Mucosa of descending colon (tissue), 3 donors: ENCODE measurements at regions not wholly inside any gene's neighbourhood (a gene's known extent, or its start where the extent isn't known, plus 50 kb on each side); places are given as distances from the start of the nearest gene placed in this dataset.

Experiments
- ATAC-seq: fragments of 200-7000 bp; cut with Tn5 transposase; one replicate; pipeline ENCODE4 v1.9.1; 2020; ENCODE audit warnings: mild to moderate bottlenecking, moderate library complexity
- DNase-seq, 3 donors: peaks; one replicate each; pipeline ENCODE4 v3.0.0-alpha.2; 2020
- H3K36me3 ChIP-seq: fragments of 200-600 bp; one replicate; pipeline ENCODE4 v1.8.0; 2021; ENCODE audit warnings: low read depth, mild to moderate bottlenecking
- H3K4me1 ChIP-seq: fragments of 200-600 bp; one replicate; pipeline ENCODE4 v1.8.0; 2021; ENCODE audit warnings: low read depth, mild to moderate bottlenecking
- H3K4me3 ChIP-seq: fragments of 200-600 bp; one replicate; pipeline ENCODE4 v1.8.0; 2021; ENCODE audit warnings: mild to moderate bottlenecking
- H3K9me3 ChIP-seq: fragments of 200-600 bp; one replicate; pipeline ENCODE4 v1.8.0; 2021; ENCODE audit warnings: mild to moderate bottlenecking
- CTCF ChIP-seq: fragments of 200-600 bp; IDR thresholded peaks from one replicate; pipeline ENCODE4 v1.8.0; 2022; ENCODE audit warnings: antibody characterized with exemption, mild to moderate bottlenecking
- intact Hi-C, 2 donors: fragments of 100-400 bp; cut with DNase I in 1 of 2; cut with micrococcal nuclease in 1 of 2; formaldehyde crosslinking; loops; one replicate each; pipeline versions ENCODE4 v1.11.0 to v1.11.1; 2022; cut with DNase I, micrococcal nuclease
- donor health status: DM: no; HTN: no; CAD: no; lungs with moderate emphysema.
- donor health status: DM: no; HTN: no; CAD: no.
- donor health status: DM: no; HTN: yes; CAD: no.

- Histone ChIP-seq H3K36me3 (no peaks in the 10 kb centered on the region), H3K9me3 (no peaks in the 10 kb centered on the region), H3K4me1 (no peaks in the 10 kb centered on the region), H3K4me3 (no peak overlapping the region)
- no peak for ATAC-seq
- intact Hi-C loops = no loop called here
- TF ChIP-seq CTCF = no peak
- no peak for DNase-seq
Measured at GRCh38 chr5:5061836-5062235, 78.3 kb upstream of the ADAMTS16 start.

GRCh38 chr5:5062525-5063302 is 77.4 kb upstream of the ADAMTS16 start:
- Histone ChIP-seq H3K4me1 (no peaks in the 10 kb centered on the region), H3K9me3 (no peaks in the 10 kb centered on the region), H3K4me3 (no peak overlapping the region), H3K36me3 (no peaks in the 10 kb centered on the region)
- no peak for TF ChIP-seq CTCF
- DNase-seq (no peak), ATAC-seq (no peak)
- intact Hi-C loops = no loop called here

DNA sequence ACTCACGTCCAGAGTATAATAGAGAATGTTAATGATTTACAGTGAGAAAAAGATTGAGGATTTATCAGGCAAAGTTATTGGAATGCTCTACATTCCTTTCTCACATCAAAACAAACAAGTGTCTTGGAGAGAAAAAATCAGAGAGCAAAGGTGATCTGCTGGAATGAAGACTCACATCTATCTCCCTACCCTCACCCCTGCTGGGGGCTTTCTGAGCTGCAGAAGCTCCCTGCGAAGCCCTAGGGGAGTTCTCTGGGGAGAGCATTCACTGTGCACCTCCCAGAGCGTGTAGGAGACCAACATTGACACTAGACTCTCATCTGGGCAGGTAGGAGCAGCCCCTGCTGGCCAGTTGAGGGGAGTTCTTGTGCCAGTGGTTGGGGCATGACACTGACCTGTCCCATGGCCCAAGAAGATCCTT is 76.6 kb upstream of the ADAMTS16 start:
- DNase-seq (no peak), ATAC-seq (no peak)
- no peaks in the 10 kb centered on the region for H3K9me3 ChIP-seq
- H3K4me3 ChIP-seq = no peak overlapping the region
- no peak for TF ChIP-seq CTCF
- H3K36me3 ChIP-seq = no peaks in the 10 kb centered on the region
- intact Hi-C loops = no loop called here
- no peaks in the 10 kb centered on the region for H3K4me1 ChIP-seq

DNA sequence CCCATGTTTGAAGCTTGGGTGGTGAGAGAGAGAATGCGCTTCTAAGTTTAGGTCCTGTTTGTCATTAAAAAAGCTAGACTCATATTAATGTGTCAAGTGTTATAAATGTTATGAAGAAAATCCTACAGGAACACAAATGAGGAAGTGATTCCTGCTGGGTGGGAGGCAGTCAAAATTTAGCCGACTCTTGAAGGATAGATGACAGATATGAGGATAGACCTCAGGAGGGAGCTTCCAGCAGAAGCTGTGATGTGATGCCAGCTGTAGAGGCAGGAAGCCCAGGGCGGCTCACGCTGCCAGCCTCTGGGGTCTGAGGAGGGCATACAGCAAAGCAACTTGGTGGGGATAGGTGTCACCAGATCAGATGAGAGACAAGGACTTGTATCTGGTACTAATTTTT is 74.7 kb upstream of the ADAMTS16 start:
- no peak for TF ChIP-seq CTCF
- no peak for ATAC-seq
- no peaks in the 10 kb centered on the region for H3K4me1 ChIP-seq
- no peak overlapping the region for H3K4me3 ChIP-seq
- no peaks in the 10 kb centered on the region for H3K9me3 ChIP-seq
- intact Hi-C loops = no loop called here
- no peak for DNase-seq
- no peaks in the 10 kb centered on the region for H3K36me3 ChIP-seq

GRCh38 chr5:5066276-5067186 is 73.6 kb upstream of the ADAMTS16 start:
- DNase-seq = no peak
- Histone ChIP-seq H3K9me3 (no peaks in the 10 kb centered on the region), H3K36me3 (no peaks in the 10 kb centered on the region), H3K4me3 (no peak overlapping the region), H3K4me1 (no peaks in the 10 kb centered on the region)
- no peak for TF ChIP-seq CTCF
- intact Hi-C loops = no loop called here
- no peak for ATAC-seq
